NCI-H1436 (cell line): ENCODE measurements at regions not wholly inside any gene's neighbourhood (a gene's known extent, or its start where the extent isn't known, plus 50 kb on each side); places are given as distances from the start of the nearest gene placed in this dataset.
"Not testable (repeated sequence)": the region's sequence is repeated elsewhere in the genome, so short reads cannot be mapped to it uniquely, and the experiment has no call there.

Experiments used
- DNase-seq: peaks from one replicate; lab custom pipeline; 2025; lab: John Stamatoyannopoulos, UW

DNA sequence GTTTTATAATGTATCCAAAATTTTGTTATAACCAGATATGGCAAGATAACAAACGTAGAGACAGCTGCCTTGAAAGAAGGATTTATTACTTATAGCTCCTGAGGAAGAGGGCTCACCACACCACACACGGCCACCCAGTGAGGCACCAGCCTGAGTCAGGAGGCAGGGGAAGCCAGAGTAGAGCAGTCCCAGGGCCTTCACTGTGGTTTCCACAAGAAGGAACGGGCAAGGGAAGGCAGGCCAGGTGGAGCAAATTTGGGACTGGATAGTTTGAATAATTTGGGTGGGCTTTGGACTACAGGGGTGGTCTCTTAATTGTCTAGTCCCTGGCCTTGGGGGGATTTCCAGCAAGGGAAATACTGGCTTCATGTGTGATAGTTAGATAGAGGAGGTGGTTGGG, 72.5 kb downstream of the RRAGC start:
- no peak for DNase-seq

DNA sequence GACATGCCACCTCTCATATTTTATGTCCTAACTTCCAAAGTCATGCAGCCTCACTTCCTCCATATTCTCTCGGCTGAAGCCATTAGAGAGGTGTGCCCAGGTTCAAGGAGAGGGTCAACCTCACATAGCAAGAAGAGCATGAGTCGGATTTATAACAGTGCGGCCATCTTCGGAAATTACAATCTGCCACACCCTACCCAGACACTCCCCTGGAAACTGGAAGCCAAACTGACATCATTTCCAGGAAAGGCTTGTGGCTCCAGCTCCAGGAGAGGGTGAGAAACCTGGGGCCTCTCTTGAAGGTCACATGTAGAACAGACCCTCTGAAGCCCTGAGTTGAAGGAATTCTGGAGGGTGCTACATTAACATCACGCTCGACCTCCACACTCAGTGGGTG, 73.5 kb downstream of the RRAGC start:
- no peak for DNase-seq

DNA sequence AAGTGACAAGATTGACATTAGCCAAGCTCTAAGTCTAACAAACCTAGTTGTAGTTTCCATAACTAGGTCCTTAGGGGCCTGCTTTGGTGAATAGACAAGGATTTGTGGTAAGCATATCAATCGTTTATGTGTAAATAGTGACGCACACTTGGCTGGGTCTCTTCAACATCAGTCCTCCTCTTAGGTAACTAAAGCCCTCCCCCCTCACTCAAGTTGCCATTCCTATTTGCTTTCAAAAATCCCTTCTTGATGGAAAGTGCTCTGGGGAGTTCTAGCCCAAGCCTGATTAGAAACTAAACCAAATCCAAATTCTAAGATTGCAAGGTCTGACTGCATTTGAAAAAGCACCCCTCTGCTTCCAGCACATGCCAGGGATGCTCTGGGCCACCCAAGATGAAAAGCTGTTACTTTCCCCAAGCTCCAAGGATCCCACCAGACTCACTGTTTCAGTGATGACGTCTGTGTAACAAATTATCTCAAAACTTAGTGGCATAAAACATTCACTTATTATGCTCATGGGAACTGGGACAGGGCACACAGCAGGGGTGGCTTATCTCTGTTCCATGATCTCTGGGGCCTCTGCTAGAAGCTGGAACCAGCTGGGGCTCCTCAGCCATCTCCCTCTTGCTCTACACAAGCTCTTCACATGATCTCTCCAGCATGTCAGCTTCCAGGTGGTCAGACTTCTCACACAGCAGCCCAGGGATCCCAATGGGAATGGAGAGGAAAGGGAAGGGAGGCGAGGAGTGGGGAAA, 74.1 kb downstream of the RRAGC start:
- DNase-seq = peak; percentile 29

DNA sequence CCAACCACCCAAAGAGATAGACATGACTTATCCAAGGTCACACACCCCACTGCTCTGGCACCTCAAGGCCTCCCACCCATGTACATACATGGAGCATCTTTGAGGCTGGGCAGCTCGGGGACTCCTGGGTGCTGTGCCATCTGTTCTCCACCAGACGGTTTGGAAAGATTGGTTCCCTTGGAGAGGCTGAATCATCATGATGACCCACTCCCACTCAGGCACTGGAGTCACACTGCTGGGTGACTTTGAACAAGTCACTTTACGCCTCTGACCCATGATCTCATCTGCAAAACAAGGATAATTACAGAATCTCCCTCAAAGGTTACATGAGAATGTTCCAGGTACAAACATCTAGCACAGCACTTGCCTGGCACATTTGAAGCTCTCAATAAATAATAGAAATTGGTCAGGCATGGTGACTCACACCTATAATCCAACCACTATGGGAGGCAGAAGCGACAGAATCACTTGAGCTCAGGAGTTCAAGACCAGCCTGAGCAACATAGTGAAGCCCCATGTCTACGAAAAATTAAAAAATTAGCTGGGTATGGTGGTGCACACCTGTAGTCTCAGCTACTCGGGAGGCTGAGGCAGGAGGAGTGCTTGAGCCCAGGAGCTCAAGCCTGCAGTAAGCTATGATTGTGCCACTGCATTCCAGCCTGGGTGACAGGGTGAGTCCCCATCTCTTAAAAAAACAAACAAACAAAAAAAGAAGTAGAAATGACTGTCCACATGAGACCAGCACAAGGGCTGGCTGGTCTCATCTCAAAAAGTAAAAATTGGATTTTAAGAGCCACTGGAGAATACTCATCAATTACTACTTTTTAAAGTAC, 74.9 kb downstream of the RRAGC start:
- DNase-seq = no peak

DNA sequence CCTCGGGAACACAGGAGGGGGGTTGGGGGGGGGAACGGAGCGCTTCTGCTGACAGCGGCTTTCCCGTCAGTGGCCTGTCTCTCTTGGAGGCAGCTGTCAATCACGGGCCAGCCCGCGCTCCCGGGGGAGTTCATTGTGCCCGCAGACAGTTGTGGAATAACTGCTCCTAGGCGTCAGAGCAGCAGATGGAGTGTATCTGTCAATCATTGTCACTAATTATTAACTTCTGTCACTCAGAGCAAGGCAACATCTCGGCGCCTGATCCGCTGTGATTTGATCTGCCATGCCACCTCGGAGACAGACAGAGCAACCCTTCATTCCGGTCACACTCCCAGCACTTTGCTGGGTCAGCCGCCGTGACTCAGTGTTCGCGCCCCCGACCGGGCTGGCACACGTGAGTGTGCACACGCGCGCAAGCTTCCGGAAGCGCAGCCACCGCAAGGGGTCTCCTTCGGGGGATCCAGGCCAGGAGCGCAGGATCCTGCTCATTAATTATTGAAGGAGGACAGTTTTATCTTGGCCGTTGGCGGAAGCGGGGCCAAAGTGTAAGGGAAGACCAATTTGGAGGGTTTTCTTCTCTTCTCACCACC, 75.8 kb downstream of the RRAGC start:
- DNase-seq = no peak

DNA sequence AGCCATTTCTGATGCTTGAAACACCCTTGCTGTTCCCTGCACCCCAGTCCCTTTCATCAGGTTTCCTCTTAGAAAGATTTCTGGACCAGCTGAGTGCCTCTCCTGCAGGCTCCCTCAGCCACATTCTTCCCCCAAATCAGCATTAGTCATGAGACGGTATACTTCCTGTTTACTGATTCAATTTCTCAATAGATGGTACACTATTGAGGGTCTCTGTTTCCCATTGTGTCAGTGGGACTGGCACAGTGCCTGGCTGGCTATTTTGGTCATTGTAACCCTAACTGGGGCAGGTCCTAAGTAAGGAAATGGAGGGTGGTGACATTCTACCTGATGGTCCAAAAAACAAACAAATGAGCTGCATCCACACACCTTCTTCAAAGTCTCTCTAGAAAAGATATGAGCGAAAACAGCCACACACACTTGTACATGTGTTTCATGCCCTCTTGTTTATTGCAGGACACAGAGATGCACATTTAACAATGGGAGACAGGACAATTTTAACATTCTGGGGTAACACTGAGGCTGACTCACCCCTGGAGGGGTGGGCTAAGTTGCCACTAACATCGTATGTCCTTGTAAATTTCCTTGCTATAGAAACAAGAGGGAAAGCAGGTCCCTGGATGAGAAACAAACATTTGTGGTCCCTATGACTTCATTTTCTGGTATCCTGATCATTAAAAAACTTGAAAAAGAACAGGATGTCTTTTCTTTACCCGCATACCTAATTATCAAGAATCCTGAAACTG, 77.5 kb downstream of the RRAGC start:
- DNase-seq = no peak

DNA sequence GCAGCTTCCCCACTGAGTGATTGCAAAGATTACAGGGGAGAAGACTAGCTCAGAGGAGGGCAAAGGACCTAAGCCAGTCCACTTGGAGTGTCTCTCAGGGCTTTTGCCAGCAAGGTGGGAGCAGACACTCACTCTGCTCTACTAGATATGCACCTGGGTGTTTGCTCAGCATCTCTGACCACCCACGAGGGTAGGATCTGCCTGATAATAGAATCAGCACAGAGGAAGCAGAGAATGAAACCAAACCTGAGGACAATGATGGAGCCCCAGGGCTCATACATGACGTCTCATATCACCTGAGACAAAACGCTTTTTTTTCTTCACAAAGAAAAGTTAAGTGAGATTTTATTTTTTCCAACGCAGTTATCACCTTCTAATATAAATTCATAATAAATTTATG, 79.4 kb downstream of the RRAGC start:
- no peak for DNase-seq

DNA sequence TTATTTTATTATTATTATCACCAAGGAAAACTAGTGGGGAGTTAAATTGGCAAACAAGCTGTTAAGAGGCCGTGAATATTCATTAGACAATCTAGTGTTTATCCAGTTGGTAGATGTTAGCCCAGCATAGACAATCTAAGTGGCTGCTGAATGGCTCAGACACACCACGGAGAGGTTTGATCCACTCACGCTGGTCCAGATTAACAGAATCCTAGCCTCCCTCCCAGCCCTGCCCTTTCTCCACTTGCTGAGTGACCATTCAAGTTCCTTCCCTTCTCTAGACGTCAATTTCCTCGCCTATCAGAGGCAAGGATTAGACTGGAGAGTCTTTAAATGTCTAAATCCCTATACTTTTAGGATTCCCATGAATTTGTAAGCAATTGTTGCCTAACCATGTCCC, 80.1 kb downstream of the RRAGC start:
- no peak for DNase-seq

DNA sequence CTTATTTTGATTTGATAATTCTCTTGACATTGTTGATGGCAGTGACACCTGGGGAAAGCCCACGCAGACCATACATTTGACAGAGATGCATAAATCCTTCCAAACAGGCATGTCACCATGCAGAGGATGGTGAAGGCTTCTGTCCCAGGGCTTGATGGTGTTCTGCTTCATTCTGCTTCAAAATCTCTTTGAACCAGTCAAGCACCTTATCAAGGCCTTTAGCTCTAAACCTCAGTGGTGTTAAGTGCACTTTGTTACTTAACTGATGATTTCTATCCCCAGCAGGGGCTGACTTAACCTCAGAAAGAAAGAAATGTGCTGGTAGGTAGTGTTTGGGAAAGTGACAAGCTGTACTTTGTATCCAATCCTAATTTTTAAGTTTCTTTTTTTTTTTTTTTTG, 81.1 kb downstream of the RRAGC start:
- no peak for DNase-seq

DNA sequence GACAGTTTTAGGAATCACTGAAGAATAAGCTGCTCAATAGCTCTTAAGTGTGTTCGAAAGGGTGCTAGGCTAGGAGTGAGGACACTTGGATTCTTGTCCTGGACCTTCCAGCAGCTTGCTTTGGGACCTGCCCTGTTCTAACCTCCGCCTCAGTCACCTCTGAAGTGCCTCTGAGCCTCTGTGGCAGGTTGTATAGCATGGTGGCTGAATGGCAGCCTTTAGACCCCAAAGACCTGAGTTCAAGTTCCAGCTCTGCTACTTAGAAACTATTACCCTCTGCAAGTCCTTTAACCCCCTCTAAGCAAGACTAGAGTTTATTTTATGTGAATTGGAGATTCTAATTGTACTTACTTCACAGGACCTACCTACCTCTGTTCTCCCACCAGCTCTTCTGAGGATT, 81.5 kb downstream of the RRAGC start:
- no peak for DNase-seq

DNA sequence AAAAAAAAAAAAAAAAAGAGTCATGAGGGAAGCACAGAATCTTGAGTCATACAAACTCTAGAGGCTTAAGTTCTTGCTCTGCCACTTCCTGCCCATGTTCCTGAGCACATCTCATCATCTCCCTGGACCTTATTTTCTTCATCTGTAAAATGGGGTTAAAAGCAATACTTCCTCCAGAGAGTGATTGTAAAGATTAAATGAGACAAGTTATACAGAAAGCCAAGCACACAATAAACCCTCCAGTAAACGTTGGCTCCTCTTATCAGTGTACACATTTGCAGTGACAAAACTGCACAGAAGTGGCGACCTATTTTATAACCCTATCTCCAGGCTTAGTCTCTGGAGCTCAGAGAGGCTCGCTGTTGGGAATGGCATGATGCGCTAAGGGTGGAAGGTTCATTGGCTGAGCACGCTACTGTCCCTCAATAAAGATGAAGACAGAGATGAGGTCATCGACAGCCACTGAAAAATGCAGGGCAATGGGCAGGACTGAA, 82.1 kb downstream of the RRAGC start:
- no peak for DNase-seq

DNA sequence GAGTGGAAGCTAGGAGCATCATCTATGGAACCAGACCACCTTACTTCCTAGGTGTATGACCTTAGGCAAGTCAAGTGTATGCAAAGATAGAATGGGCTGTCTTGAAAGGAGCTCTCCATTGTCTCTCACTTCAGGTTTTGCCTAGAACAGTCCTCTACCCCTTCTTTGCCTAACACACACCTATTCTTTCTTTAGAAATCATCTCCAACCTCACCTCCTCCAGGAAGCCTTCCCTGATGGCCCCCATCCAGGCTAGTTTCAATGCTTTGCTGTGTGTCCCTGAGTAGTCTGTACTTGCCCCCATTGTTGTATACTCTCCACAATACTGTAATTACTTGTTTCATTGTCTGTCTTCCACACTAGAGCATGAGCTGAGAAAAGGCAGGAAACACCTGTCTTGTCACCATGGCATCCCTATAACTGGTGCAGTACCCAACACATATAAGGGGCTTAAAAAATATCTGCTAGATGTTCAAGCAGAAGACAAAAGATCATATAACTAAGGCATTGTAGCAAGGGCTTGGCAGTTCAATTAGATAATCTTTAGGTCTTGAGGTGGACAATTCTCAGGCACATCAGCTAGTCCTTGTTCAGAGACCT, 83.0 kb downstream of the RRAGC start:
- DNase-seq = no peak

DNA sequence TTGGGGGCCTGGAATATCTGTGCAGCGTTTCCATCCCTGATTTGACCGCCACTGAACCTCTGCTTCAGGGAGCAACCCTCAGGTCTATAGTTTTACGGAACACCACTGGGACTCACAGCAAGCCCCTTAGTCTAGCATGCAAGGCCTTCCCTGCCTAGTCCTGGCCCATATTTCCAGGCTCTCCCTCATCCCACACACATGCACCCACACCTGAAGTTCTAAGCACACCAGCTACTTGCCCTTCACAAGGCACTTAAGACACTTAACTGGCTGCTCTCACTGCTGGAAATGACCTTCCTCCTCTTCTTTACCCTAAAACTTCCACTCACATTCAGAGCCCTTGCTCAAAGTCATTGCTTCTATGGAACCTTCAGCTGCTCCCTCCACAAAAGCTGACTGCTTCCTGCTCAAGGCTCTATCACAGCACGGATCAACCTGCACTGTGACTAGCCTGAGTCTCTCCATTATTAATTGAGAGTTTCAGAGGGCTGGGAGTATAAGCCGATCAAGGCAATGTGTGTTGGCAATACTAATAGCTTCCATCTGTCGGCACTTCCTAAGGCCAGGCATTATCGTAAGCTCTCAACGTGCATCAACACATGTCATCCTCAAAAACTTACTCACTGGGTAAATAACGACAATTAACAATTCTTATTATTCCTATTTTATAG, 84.3 kb downstream of the RRAGC start:
- DNase-seq = no peak

DNA sequence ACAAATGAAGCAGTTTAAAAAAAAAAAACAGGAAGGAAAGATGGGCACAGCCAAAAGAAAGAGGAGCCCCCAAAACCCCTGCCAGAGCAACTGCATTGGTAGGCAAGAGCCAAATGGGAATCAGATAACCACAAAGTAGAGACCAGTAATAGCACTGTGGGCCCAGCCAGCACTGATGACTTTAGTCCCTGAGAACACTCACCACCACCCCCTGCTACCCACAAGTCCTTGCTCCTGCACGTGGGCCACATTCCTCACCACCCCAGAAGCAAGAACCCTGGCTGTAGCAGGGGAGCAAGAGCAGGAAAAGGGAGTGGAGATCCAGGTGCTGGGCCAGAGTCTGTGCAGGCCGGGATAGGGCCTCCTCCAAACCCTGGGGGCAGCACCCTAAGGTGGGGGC, 86.1 kb downstream of the RRAGC start:
- no peak for DNase-seq

DNA sequence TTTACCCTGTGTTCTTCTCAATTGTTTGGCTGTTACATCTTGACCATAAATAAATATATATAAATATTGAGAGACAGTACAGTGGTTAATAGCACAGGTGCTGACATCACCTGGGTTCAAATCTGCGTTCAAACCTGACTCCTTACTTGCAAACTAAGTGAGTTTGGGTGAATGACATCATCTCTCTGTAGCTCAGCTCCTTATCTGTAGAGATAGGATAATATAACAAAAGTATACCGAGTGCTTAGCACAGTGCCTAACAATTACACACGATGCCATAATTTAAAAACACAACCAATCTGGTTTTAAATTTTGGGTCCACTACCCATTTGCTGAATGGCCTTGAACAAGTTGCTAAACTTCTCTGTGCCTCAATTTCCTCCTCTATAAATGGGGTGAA, 86.6 kb downstream of the RRAGC start:
- DNase-seq = no peak

DNA sequence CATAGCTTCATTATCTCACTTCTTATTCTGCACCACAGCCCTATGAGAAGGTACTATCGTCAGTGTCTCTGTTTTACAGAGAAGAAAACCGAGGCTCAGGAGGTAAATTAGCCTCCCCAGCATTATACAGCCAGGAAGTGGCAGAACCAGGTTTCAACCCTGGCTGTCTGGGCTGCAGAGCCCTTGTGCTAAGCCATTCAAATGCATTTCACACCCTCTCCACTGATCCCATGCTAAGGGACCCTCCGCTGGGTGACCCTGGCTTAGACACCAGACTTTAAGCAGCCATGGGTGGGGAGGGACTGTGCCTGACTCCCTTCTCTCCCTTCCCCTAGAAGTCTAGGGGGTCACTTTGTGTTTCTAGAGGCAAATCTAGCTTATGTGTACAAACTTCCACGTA, 87.5 kb downstream of the RRAGC start:
- no peak for DNase-seq

DNA sequence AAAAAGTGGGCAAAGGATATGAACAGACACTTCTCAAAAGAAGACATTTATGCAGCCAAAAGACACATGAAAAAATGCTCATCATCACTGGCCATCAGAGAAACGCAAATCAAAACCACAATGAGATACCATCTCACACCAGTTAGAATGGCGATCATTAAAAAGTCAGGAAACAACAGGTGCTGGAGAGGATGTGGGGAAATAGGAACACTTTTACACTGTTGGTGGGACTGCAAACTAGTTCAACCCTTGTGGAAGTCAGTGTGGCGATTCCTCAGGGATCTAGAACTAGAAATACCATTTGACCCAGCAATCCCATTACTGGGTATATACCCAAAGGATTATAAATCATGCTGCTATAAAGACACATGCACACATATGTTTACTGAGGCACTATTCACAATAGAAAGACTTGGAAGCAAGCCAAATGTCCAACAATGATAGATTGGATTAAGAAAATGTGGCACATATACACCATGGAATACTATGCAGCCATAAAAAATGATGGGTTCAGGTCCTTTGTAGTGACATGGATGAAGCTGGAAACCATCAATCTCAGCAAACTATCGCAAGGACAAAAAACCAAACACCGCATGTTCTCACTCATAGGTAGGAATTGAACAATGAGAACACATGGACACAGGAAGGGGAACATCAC, 88.9 kb downstream of the RRAGC start:
- not testable (repeated sequence) for DNase-seq

DNA sequence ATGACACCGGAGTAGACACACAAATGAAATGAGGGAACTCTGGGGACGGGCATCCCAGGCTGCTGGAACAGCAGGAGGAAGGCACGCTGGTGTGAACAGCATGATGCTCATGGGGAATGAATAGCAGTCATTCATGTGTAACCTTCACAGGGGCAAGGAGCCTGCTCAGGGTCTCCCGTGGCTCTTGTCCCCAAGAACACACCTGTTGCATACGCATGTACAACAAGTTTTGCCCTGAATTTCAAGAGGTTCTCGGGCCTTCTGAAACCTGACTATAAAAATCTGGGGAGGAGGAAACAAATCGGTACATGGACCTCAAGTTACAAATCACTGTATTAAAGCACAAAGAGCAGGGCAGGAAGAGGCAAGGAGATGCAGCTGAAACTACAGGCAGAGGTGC, 93.4 kb downstream of the RRAGC start:
- DNase-seq = no peak

DNA sequence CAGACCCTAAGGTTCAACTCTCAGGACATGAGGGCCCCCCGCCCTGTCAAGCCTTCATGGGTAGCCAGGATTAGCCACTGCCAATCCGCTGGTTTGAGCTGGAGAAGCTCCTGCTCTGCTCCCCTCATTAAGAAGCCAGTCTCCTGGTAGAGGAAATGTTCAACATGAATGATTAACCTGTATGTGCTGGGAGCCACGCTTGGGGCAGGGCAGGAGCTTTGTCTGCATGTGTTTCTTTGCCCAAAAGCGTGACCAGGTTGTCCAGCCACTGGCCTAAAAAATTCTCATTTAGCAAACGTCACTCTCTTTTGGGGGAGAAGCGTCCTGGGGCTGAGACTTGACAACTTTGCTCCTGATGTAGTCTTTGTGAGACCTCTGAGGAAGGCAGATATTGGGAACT, 96.5 kb downstream of the RRAGC start:
- DNase-seq = no peak

DNA sequence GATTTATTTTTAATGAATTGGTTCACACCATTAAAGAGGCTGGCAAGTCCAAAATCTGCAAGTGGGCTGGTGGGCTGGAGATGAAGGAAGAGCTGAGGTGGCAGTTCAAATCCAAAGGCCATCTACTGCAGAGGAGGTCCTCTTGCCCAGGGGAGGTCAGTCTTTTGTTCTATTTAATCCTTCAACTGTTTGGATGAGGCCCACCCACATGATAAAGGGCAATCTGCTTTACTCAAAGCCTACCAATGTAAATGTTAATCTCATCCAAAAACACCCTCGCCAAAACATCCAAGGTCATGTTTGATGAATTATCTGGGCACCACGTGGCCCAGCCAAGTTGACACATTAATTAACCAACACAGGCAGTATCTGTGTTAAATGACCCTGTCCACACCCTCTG, 99.0 kb downstream of the RRAGC start:
- no peak for DNase-seq

DNA sequence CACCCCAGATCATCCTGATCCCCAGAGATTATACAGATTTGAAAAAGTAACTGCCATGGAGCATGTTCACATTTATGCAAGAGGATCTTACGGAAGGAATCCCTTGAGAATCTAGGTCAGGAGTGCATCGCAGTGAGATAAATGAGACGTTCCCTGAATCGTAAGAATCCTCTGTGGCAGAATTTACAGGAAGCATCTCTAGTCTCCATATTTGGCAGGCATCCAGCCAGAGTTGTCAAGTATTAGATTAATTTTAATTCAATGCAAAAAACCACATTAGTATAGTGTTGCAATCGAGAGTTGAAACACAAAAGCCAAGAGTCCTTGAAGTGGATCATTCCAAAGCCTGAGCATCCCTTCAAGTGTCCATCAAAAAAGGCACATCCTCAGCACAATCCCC, 100.8 kb downstream of the RRAGC start:
- no peak for DNase-seq
